GM10266 (cell line): ENCODE measurements at regions not wholly inside any gene's neighbourhood (a gene's known extent, or its start where the extent isn't known, plus 50 kb on each side); places are given as distances from the start of the nearest gene placed in this dataset.
A peak's percentile ranks its signal among the peaks of the same experiment; 100 is the strongest.

ENCODE experiments used
- DNase-seq: peaks from one replicate; pipeline ENCODE4 v3.0.0; 2012; ENCODE audit errors: extremely low spot score
- CTCF ChIP-seq: IDR thresholded peaks from 2 replicates; pipeline ENCODE4 v1.5.1; 2012; ENCODE audit warnings: mild to moderate bottlenecking, low read depth; ENCODE audit not compliant: control insufficient read depth, insufficient read depth; ENCODE audit errors: missing control alignments

DNA sequence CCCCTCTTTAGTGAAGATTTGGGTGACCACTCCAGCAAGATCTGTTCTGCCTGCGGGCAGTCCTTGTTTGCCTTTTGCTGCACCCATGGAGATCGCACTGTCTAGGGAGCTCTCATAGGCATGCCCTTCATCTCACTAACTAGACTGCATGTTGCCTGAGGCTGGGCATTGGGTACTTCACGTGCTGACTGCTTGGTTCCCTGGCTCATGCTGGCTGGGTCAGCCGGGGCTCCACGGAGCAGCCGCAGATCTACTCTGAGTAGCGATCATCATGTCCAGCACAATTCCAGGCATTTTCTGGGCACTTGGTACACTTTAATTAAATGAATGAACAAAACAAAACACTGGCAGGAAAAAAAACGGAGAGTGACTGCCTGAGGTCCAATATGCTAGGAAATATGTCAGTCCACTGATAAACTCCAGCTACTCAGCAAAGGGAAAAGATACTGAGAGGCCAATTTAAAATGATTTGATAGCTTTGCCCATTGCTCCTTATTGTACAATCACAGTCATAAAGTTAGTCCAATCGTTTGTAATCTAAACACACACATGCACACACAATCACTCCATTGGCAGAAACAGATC is 220.3 kb downstream of the C1D start:
- DNase-seq = no peak
- TF ChIP-seq CTCF = no peak

DNA sequence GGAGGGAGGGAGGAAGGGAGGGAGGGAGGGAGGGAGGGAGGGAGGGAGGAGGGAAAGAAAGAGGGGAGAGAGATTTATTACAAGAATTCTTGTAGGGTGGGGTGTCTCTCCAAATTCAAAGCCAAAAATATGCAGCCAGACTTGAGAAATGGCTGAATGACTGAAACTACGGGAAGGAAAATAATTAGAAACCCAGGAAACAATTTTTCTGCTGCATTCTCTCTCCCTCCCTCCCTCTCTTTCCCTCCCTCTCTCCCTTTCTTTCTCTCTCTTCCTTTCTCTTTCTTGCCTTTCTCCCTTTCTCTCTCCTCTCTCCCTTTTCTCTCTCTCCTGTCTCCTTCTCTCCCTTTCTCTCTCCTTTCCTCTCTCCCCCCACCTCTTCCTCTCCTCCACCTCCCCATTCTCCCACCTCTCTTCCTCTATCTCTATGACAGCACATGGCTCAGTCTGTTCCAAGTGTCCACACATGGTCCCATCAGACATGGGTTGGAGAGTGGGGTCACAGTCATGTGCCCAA is 218.7 kb downstream of the C1D start:
- no peak for DNase-seq
- TF ChIP-seq CTCF = no peak

GRCh38 chr2:67845621-67846369 is 217.0 kb downstream of the C1D start:
- no peak for DNase-seq
- TF ChIP-seq CTCF = no peak

DNA sequence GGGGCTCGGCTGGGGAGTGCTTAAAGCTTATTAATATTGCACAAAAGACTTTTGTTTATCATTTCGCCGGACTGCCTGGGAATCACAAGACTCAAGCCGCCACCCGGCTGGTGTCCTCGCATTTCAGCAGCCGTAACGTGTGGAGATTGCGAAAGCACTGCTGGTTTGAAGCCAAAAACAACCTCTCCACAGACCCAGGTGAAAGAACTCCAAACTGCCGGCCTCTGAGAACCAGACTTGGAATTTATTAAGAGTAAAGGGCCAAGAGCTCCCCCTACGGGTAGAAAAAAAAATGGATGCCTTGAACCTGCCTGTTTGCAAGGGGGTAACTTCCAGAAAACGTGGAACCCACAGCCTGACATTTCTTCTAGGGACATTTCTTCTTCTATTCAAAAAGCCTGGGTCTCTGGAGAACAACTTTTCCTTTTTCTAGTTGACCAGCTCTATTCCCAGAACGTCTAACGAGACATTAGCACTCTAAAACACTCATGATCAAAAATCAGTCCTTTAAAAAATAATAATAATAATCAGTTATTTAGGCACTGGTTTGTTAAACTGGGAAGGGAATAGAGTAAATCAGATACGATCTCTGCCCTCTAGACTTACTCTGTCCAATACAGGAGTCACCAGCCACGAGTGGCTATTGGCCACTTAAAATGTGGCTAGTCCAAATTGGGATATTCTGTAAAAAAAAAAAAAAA is 216.3 kb downstream of the C1D start:
- peak; percentile 40 for DNase-seq
- peak; percentile 60 for TF ChIP-seq CTCF

- no peak for DNase-seq
These were observed 214.1 kb downstream of the C1D start for GRCh38 chr2:67848551-67849285.

DNA sequence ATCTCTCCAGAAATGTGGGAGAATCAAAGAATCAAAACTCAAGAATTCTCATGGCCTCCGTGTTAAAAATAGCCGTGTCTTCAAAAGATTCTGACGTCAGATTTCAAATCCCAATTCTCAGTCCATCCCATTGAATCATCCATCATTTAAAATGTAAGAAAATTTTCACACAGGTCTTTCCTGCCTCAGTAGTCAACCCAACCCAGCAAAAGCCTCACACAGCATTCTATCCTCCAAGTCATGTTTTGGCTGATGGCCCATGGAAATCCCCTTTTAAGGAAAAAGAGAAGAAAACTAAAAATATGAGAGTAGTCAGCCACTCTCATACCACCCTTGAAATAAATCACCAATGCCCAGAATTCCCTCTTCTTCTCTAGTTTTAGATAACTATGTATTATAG is 211.8 kb downstream of the C1D start:
- no peak for DNase-seq
- TF ChIP-seq CTCF = no peak

More at GRCh38 chr2:67848551-67849285, 214.1 kb downstream of the C1D start:
- no peak for TF ChIP-seq CTCF
